Left ventricle myocardium inferior (tissue), 1 donor: ENCODE measurements at regions not wholly inside any gene's neighbourhood (a gene's known extent, or its start where the extent isn't known, plus 50 kb on each side); places are given as distances from the start of the nearest gene placed in this dataset.

Experiments used
- DNase-seq: peaks from one replicate; pipeline ENCODE4 v3.0.0-alpha.2; 2020
- H3K27ac ChIP-seq: fragments of 200-600 bp; replicated peaks from 2 replicates; pipeline ENCODE4 v1.8.0; 2021
- H3K27me3 ChIP-seq: fragments of 200-600 bp; 2 replicates; pipeline ENCODE4 v1.8.0; 2021; ENCODE audit warnings: low read depth
- H3K36me3 ChIP-seq: fragments of 200-600 bp; 2 replicates; pipeline ENCODE4 v1.8.0; 2021
- H3K4me1 ChIP-seq: fragments of 200-600 bp; 2 replicates; pipeline ENCODE4 v1.8.0; 2021
- H3K4me3 ChIP-seq: fragments of 200-600 bp; 2 replicates; pipeline ENCODE4 v1.8.0; 2021; ENCODE audit warnings: mild to moderate bottlenecking, moderate library complexity
- H3K9me3 ChIP-seq: fragments of 200-600 bp; replicated peaks from 2 replicates; pipeline ENCODE4 v1.8.0; 2021
- CTCF ChIP-seq: fragments of 200-600 bp; IDR thresholded peaks from 2 replicates; pipeline ENCODE4 v1.8.0; 2021; ENCODE audit warnings: antibody characterized with exemption, mild to moderate bottlenecking, borderline replicate concordance
- intact Hi-C: fragments of 100-400 bp; cut with micrococcal nuclease; formaldehyde crosslinking; loops from one replicate; pipeline ENCODE4 v1.11.0; 2022
- donor health status: DM: no; HTN: yes; CAD: no; lungs with severe emphysema.

GRCh38 chr2:15816674-15817406 lies 123.5 kb upstream of the MYCN start:
- H3K27ac ChIP-seq: no peak overlapping the region
- H3K4me1 ChIP-seq: no peaks in the 10 kb centered on the region
- no peak overlapping the region for H3K4me3 ChIP-seq
- DNase-seq: no peak
- intact Hi-C loops: no loop called here
- TF ChIP-seq CTCF: no peak
- H3K36me3 ChIP-seq: no peaks in the 10 kb centered on the region
- H3K27me3 ChIP-seq: no peaks in the 10 kb centered on the region
- H3K9me3 ChIP-seq: no peaks in the 10 kb centered on the region

- no peak for TF ChIP-seq CTCF
- Histone ChIP-seq H3K9me3 (no peaks in the 10 kb centered on the region), H3K27me3 (no peaks in the 10 kb centered on the region), H3K4me1 (no peaks in the 10 kb centered on the region), H3K27ac (no peak overlapping the region), H3K4me3 (no peak overlapping the region), H3K36me3 (no peaks in the 10 kb centered on the region)
- intact Hi-C loops: no loop called here
- DNase-seq: no peak
These were observed 122.6 kb upstream of the MYCN start for GRCh38 chr2:15817748-15818147.

GRCh38 chr2:15818318-15818753 lies 122.0 kb upstream of the MYCN start:
- H3K9me3 ChIP-seq: no peaks in the 10 kb centered on the region
- no peak overlapping the region for H3K27ac ChIP-seq
- no peaks in the 10 kb centered on the region for H3K27me3 ChIP-seq
- intact Hi-C loops: no loop called here
- H3K36me3 ChIP-seq: no peaks in the 10 kb centered on the region
- TF ChIP-seq CTCF: no peak
- H3K4me1 ChIP-seq: no peaks in the 10 kb centered on the region
- DNase-seq: no peak
- no peak overlapping the region for H3K4me3 ChIP-seq

GRCh38 chr2:15818881-15819280 lies 121.5 kb upstream of the MYCN start:
- TF ChIP-seq CTCF: no peak

GRCh38 chr2:15819562-15820256 lies 120.6 kb upstream of the MYCN start:
- Histone ChIP-seq H3K4me3 (no peak overlapping the region), H3K27ac (no peak overlapping the region), H3K27me3 (no peaks in the 10 kb centered on the region), H3K9me3 (no peaks in the 10 kb centered on the region), H3K36me3 (no peaks in the 10 kb centered on the region), H3K4me1 (no peaks in the 10 kb centered on the region)
- DNase-seq: no peak
- intact Hi-C loops: no loop called here
- no peak for TF ChIP-seq CTCF

More at GRCh38 chr2:15818881-15819280, 121.5 kb upstream of the MYCN start:
- no peak overlapping the region for H3K4me3 ChIP-seq
- no peaks in the 10 kb centered on the region for H3K4me1 ChIP-seq
- no peak for DNase-seq
- no peaks in the 10 kb centered on the region for H3K27me3 ChIP-seq
- H3K9me3 ChIP-seq: no peaks in the 10 kb centered on the region
- no peaks in the 10 kb centered on the region for H3K36me3 ChIP-seq
- no peak overlapping the region for H3K27ac ChIP-seq
- intact Hi-C loops: no loop called here
